HG02623 (cell line): ENCODE measurements at regions not wholly inside any gene's neighbourhood (a gene's known extent, or its start where the extent isn't known, plus 50 kb on each side); places are given as distances from the start of the nearest gene placed in this dataset.

Source experiments
- ATAC-seq: cut with Tn5 transposase; IDR thresholded peaks from one replicate; pipeline ENCODE4 v1.9.1; 2021; ENCODE audit warnings: moderate library complexity; ENCODE audit not compliant: unreplicated experiment

- ATAC-seq = no peak
These were observed 288.5 kb upstream of the RUNX1 start for GRCh38 chr21:35337573-35337972.

- no peak for ATAC-seq
These were observed 287.4 kb upstream of the RUNX1 start for GRCh38 chr21:35336534-35336933.

- no peak for ATAC-seq
These were observed 286.9 kb upstream of the RUNX1 start for GRCh38 chr21:35335951-35336446.

- no peak for ATAC-seq
These were observed 284.9 kb upstream of the RUNX1 start for GRCh38 chr21:35333831-35334618.

- no peak for ATAC-seq
These were observed 283.8 kb upstream of the RUNX1 start for GRCh38 chr21:35332841-35333426.

- ATAC-seq = no peak
These were observed 281.0 kb upstream of the RUNX1 start for GRCh38 chr21:35329940-35330660.

GRCh38 chr21:35328856-35329455 lies 279.9 kb upstream of the RUNX1 start:
- ATAC-seq = no peak

GRCh38 chr21:35326677-35327076 lies 277.6 kb upstream of the RUNX1 start:
- no peak for ATAC-seq

GRCh38 chr21:35325953-35326352 lies 276.9 kb upstream of the RUNX1 start:
- ATAC-seq = no peak

GRCh38 chr21:35324372-35325220 lies 275.5 kb upstream of the RUNX1 start:
- ATAC-seq = no peak

GRCh38 chr21:35323947-35324346 lies 274.8 kb upstream of the RUNX1 start:
- ATAC-seq = no peak

- no peak for ATAC-seq
These were observed 272.5 kb upstream of the RUNX1 start for GRCh38 chr21:35321322-35322200.

GRCh38 chr21:35319684-35320283 lies 270.7 kb upstream of the RUNX1 start:
- no peak for ATAC-seq

GRCh38 chr21:35316933-35317332 lies 267.8 kb upstream of the RUNX1 start:
- ATAC-seq = no peak

- no peak for ATAC-seq
These were observed 267.4 kb upstream of the RUNX1 start for GRCh38 chr21:35316456-35316855.

GRCh38 chr21:35314857-35315582 lies 265.9 kb upstream of the RUNX1 start:
- no peak for ATAC-seq

- ATAC-seq = no peak
These were observed 262.9 kb upstream of the RUNX1 start for GRCh38 chr21:35311985-35312384.

GRCh38 chr21:35309316-35309715 lies 260.2 kb upstream of the RUNX1 start:
- no peak for ATAC-seq
